AML-193 (cell line): ENCODE measurements at regions not wholly inside any gene's neighbourhood (a gene's known extent, or its start where the extent isn't known, plus 50 kb on each side); places are given as distances from the start of the nearest gene placed in this dataset.

ENCODE experiments used
- DNase-seq, 2 experiments: peaks; one replicate each; lab custom pipeline; 2025; lab: John Stamatoyannopoulos, UW

- DNase-seq = no peak
Observed at GRCh38 chr15:37698679-37699078, 235.8 kb upstream of the TMCO5A start.

- no peak for DNase-seq
Observed at GRCh38 chr15:37701230-37701629, 233.2 kb upstream of the TMCO5A start.

GRCh38 chr15:37709669-37710068, 224.8 kb upstream of the TMCO5A start:
- no peak for DNase-seq

GRCh38 chr15:37715101-37715500, 219.3 kb upstream of the TMCO5A start:
- no peak for DNase-seq

- DNase-seq = no peak
Observed at GRCh38 chr15:37720267-37720666, 214.2 kb upstream of the TMCO5A start.

GRCh38 chr15:37731146-37731746, 203.2 kb upstream of the TMCO5A start:
- no peak for DNase-seq

GRCh38 chr15:37733628-37734027, 200.8 kb upstream of the TMCO5A start:
- no peak for DNase-seq

GRCh38 chr15:37740623-37741141, 193.8 kb upstream of the TMCO5A start:
- no peak for DNase-seq

GRCh38 chr15:37743826-37744225, 190.6 kb upstream of the TMCO5A start:
- no peak for DNase-seq

GRCh38 chr15:37744521-37744920, 189.9 kb upstream of the TMCO5A start:
- DNase-seq = no peak

GRCh38 chr15:37751401-37751800, 183.0 kb upstream of the TMCO5A start:
- DNase-seq = no peak

GRCh38 chr15:37756407-37756806, 178.0 kb upstream of the TMCO5A start:
- no peak for DNase-seq

GRCh38 chr15:37758412-37758811, 176.0 kb upstream of the TMCO5A start:
- DNase-seq = no peak

GRCh38 chr15:37764733-37765191, 169.7 kb upstream of the TMCO5A start:
- peak; percentile 69 to 76 for DNase-seq

- peak in 1 of 2 experiments; percentile 15 for DNase-seq
Observed at GRCh38 chr15:37765786-37766185, 168.7 kb upstream of the TMCO5A start.

GRCh38 chr15:37767841-37768455, 166.5 kb upstream of the TMCO5A start:
- no peak for DNase-seq

GRCh38 chr15:37771465-37771864, 163.0 kb upstream of the TMCO5A start:
- no peak for DNase-seq

GRCh38 chr15:37773111-37773860, 161.2 kb upstream of the TMCO5A start:
- DNase-seq = no peak

GRCh38 chr15:37774961-37775360, 159.5 kb upstream of the TMCO5A start:
- DNase-seq = no peak

- DNase-seq = no peak
Observed at GRCh38 chr15:37777006-37777405, 157.4 kb upstream of the TMCO5A start.

- DNase-seq = no peak
Observed at GRCh38 chr15:37783290-37783689, 151.2 kb upstream of the TMCO5A start.

GRCh38 chr15:37788330-37788729, 146.1 kb upstream of the TMCO5A start:
- no peak for DNase-seq
